HG03159 (cell line): ENCODE measurements at regions not wholly inside any gene's neighbourhood (a gene's known extent, or its start where the extent isn't known, plus 50 kb on each side); places are given as distances from the start of the nearest gene placed in this dataset.

Experiments used
- ATAC-seq: cut with Tn5 transposase; IDR thresholded peaks from one replicate; pipeline ENCODE4 v1.9.1; 2021; ENCODE audit warnings: mild to moderate bottlenecking, moderate library complexity; ENCODE audit not compliant: unreplicated experiment

DNA sequence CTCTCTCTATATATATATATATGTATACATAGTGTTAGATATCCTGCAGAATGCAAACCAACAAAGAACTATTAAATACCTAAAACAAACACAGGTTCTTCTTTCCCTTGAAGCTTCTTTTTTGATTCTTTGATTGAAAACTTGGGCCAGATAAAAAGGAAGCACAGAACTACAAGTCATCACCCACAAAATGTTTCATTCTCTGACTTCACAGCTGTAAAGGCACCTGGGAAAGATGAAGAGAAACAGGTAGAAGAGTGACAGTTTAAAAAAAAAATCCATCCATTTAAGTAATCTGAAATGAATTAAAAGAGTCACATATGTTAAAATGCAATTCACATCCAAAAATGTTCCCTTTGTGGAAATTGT, 90.7 kb upstream of the FNDC3A start:
- no peak for ATAC-seq

DNA sequence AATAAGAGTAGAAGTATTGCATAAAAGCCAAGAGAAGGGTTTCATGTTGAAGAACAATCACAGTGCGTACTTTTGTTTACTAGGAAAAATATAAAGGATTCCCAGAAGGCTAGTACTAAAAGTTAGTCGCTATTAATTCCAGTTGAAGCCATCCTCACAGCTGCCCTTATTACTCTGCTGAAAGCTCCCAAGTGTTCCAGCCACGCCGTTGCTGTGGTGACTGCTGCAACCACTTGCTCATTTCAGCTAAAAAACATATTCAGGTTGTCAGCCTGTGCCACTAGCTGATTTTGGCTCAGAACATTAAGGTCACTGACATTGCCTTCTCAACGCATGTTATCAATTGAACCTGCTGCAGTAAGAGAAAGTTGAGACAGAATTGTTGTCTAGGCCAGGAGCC, 87.1 kb upstream of the FNDC3A start:
- no peak for ATAC-seq

GRCh38 chr13:48890391-48890790, 85.3 kb upstream of the FNDC3A start:
- no peak for ATAC-seq

GRCh38 chr13:48891586-48891985, 84.1 kb upstream of the FNDC3A start:
- ATAC-seq, result no peak

GRCh38 chr13:48892053-48892687, 83.5 kb upstream of the FNDC3A start:
- ATAC-seq, result peak; percentile 81

GRCh38 chr13:48892688-48893075, 83.0 kb upstream of the FNDC3A start:
- ATAC-seq, result no peak

GRCh38 chr13:48896312-48896711, 79.4 kb upstream of the FNDC3A start:
- no peak for ATAC-seq

DNA sequence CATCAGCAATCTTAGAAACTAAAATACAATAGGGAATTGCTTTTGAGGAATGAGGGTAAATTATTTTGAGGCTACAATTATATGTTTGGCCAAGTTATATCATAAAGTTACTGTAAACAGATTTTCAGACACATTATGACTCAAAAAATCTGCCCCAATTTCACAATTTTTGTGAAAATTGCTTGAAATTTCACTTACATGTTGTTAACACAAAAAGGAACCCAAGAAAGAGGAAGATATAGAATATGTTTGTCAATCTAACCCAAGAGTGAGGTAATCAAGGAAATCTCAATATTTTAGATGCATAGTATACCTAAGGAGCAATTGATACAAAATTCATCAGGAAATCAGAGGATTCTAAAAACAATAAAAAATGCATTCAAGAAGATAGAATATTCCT, 73.9 kb upstream of the FNDC3A start:
- ATAC-seq, result no peak

GRCh38 chr13:48902368-48902767, 73.3 kb upstream of the FNDC3A start:
- ATAC-seq, result no peak

GRCh38 chr13:48904668-48905290, 70.9 kb upstream of the FNDC3A start:
- ATAC-seq, result no peak

DNA sequence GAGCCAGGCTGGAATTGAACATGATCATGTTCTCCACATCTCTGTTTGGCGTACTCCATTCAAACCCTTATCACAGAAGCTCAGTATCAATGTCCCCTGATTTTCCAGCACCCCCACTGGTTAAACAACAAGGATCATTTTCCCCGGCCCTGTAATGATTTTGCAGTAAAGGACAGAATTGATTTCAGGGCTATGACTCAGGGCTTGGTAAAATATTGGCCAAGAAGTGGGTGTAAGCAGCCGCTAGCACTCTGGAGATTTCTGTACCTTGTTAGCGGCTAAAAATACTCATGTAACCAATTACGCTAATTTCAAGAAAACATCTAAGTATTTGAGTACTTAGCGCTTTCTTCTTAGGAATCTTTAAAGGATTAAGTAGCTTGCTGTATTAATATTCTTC, 69.5 kb upstream of the FNDC3A start:
- no peak for ATAC-seq

- ATAC-seq, result no peak
Measured at GRCh38 chr13:48908381-48909055, 67.2 kb upstream of the FNDC3A start.

GRCh38 chr13:48909056-48909389, 66.7 kb upstream of the FNDC3A start:
- no peak for ATAC-seq

- no peak for ATAC-seq
Measured at GRCh38 chr13:48910686-48911085, 65.0 kb upstream of the FNDC3A start.

- no peak for ATAC-seq
Measured at GRCh38 chr13:48919751-48920150, 56.0 kb upstream of the FNDC3A start.

DNA sequence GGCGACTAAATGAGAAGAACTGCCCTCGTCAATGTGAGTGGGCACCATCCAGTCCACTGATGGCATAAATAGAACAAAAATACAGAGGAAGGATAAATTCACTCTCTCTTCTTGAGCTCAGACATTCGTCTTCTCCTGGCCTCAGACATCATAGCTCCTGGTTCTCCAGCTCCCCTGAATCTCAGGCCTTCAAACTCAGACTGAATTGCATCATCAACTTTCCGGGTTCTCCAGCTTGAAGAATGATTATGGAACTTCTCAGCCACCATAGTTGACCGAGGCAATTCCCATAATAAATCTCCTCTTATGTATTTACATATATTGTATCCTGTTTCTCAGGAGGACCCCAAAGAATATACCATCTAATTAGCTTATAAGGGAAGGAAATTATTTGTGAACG, 55.0 kb upstream of the FNDC3A start:
- no peak for ATAC-seq

DNA sequence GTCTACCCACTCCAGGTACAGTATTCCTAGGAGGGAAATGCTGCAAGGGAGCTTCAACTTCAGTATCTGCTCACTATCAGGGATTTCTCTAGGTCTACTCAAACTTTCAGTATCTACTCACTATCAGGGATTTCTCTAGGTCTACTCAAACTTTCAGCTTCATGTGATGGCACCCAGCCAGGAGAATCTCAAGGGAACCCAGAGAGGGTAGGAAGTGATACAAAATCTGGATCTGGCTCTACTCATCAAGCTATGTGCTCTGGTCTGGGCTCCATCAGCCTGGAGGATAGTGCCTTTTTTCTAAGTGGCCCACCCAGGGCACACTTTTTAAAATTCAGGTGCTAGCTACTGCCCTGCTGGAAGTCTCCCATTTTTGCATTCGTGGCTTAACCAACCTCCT, 52.3 kb upstream of the FNDC3A start:
- ATAC-seq, result no peak

DNA sequence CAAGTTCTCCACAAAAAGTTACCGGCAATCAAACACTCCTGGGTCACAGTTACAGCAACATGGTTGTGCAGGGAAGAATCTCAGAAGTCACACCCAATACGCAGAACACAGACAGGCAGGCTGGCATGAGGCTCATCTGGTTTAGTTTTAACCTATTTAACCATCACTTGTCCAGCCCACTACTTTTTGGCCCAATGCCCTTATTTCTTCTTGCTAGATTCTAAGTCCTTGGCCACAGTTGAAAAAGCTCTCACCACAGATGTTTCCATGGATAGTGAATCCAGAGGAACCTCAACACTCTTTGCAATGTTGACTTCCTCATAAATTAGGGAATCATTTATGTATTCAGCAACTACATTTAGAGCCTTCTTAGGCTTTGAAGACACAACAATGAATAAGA, 50.7 kb upstream of the FNDC3A start:
- no peak for ATAC-seq
